PFSK-1 (cell line): ENCODE measurements at regions not wholly inside any gene's neighbourhood (a gene's known extent, or its start where the extent isn't known, plus 50 kb on each side); places are given as distances from the start of the nearest gene placed in this dataset.

Experiments used
- FOXP2 ChIP-seq: optimal IDR thresholded peaks from 2 replicates; pipeline ENCODE3; 2011; ENCODE audit warnings: borderline replicate concordance, control low read depth, inconsistent platforms; ENCODE audit not compliant: insufficient read depth; ENCODE audit errors: extremely low read length, extremely low read depth
- POLR2AphosphoS5 ChIP-seq: IDR thresholded peaks from 2 replicates; pipeline ENCODE4 v1.6.1; 2012; ENCODE audit warnings: low read depth, mild to moderate bottlenecking, control low read depth, low read length, moderate library complexity
- REST ChIP-seq, 2 experiments: IDR thresholded peaks; 2 replicates each; pipeline versions ENCODE4 v1.6.1 to v1.8.0; 2011 to 2012; ENCODE audit warnings: low read depth in 2 of 2, low read length in 2 of 2, control low read depth in 1 of 2, inconsistent platforms in 1 of 2, mild to moderate bottlenecking in 1 of 2, moderate library complexity in 1 of 2; ENCODE audit not compliant: insufficient read depth in 1 of 2
- SIN3A ChIP-seq: IDR thresholded peaks from 2 replicates; pipeline ENCODE4 v1.6.1; 2012; ENCODE audit warnings: mild to moderate bottlenecking, low read length, moderate library complexity, borderline replicate concordance; ENCODE audit not compliant: insufficient read depth
- TAF1 ChIP-seq: IDR thresholded peaks from 2 replicates; pipeline ENCODE4 v1.6.1; 2012; ENCODE audit warnings: low read length, control low read depth, borderline replicate concordance; ENCODE audit not compliant: insufficient read depth

- TF ChIP-seq REST (IDR thresholded peaks at IDR 0.05; ENCODE audit: insufficient read depth in 1 of 2, low read depth in 2 of 2, low read length in 2 of 2) = no peak
- TF ChIP-seq FOXP2 = no peak
- TF ChIP-seq TAF1 = no peak
- no peak for TF ChIP-seq POLR2AphosphoS5
- no peak for TF ChIP-seq SIN3A
Observed at GRCh38 chr20:23244916-23245552, 105.6 kb upstream of the NXT1 start.

GRCh38 chr20:23244156-23244915 lies 106.3 kb upstream of the NXT1 start:
- TF ChIP-seq POLR2AphosphoS5 (no peak), REST (IDR thresholded peaks at IDR 0.05; ENCODE audit: insufficient read depth in 1 of 2, low read depth in 2 of 2, low read length in 2 of 2) (no peak), FOXP2 (no peak), SIN3A (no peak), TAF1 (no peak)

- TF ChIP-seq TAF1 = no peak
- no peak for TF ChIP-seq FOXP2
- no peak for TF ChIP-seq SIN3A
- TF ChIP-seq REST (IDR thresholded peaks at IDR 0.05; ENCODE audit: insufficient read depth in 1 of 2, low read depth in 2 of 2, low read length in 2 of 2) = no peak
- no peak for TF ChIP-seq POLR2AphosphoS5
Observed at GRCh38 chr20:23243791-23244155, 106.8 kb upstream of the NXT1 start.

- TF ChIP-seq REST (IDR thresholded peaks at IDR 0.05; ENCODE audit: insufficient read depth in 1 of 2, low read depth in 2 of 2, low read length in 2 of 2) (no peak), SIN3A (no peak), TAF1 (no peak), POLR2AphosphoS5 (no peak), FOXP2 (no peak)
Observed at GRCh38 chr20:23242556-23243180, 107.9 kb upstream of the NXT1 start.
